Left colon (tissue), 2 donors: ENCODE measurements at regions not wholly inside any gene's neighbourhood (a gene's known extent, or its start where the extent isn't known, plus 50 kb on each side); places are given as distances from the start of the nearest gene placed in this dataset.

ENCODE experiments used
- ATAC-seq: fragments of 200-7000 bp; cut with Tn5 transposase; one replicate; pipeline ENCODE4 v1.9.1; 2020; ENCODE audit warnings: mild to moderate bottlenecking, moderate library complexity
- DNase-seq, 2 donors: peaks; one replicate each; pipeline ENCODE4 v3.0.0-alpha.2; 2020
- intact Hi-C, 2 donors: fragments of 100-400 bp; cut with DNase I in 1 of 2; cut with micrococcal nuclease in 1 of 2; formaldehyde crosslinking; loops; one replicate each; pipeline versions ENCODE4 v1.11.2 to v1.14.0; 2022; cut with DNase I, micrococcal nuclease
- donor health status: DM: no; HTN: no; CAD: no.
- donor health status: DM: yes; HTN: yes; CAD: no.

GRCh38 chr5:159610966-159611579, 280.8 kb upstream of the IL12B start:
- intact Hi-C loops, result no loop called here
- DNase-seq (no peak), ATAC-seq (no peak)

- no peak for ATAC-seq
- intact Hi-C loops, result no loop called here
- DNase-seq, result no peak
Observed at GRCh38 chr5:159616952-159617351, 286.7 kb upstream of the IL12B start.

GRCh38 chr5:159619826-159620225, 289.5 kb upstream of the IL12B start:
- ATAC-seq, result no peak
- intact Hi-C loops, result no loop called here
- DNase-seq, result no peak

GRCh38 chr5:159620853-159621540, 290.7 kb upstream of the IL12B start:
- ATAC-seq, result no peak
- intact Hi-C loops, result no loop called here
- no peak for DNase-seq

GRCh38 chr5:159628703-159629102, 287.6 kb upstream of the ADRA1B start:
- no peak for DNase-seq
- no peak for ATAC-seq
- intact Hi-C loops, result no loop called here

- intact Hi-C loops, result no loop called here
- no peak for ATAC-seq
- no peak for DNase-seq
Observed at GRCh38 chr5:159629158-159629557, 287.1 kb upstream of the ADRA1B start.

- intact Hi-C loops, result no loop called here
- no peak for ATAC-seq
Observed at GRCh38 chr5:159630545-159630944, 285.7 kb upstream of the ADRA1B start.

GRCh38 chr5:159631001-159631400, 285.3 kb upstream of the ADRA1B start:
- ATAC-seq (no peak), DNase-seq (no peak)
- intact Hi-C loops, result no loop called here

More at GRCh38 chr5:159630545-159630944, 285.7 kb upstream of the ADRA1B start:
- DNase-seq, result no peak

GRCh38 chr5:159632866-159633265, 283.4 kb upstream of the ADRA1B start:
- intact Hi-C loops, result no loop called here
- DNase-seq, result no peak
- no peak for ATAC-seq

- DNase-seq, result no peak
- intact Hi-C loops, result no loop called here
- no peak for ATAC-seq
Observed at GRCh38 chr5:159638481-159638880, 277.8 kb upstream of the ADRA1B start.

GRCh38 chr5:159638954-159639559, 277.2 kb upstream of the ADRA1B start:
- DNase-seq, result no peak
- ATAC-seq, result no peak
- intact Hi-C loops, result no loop called here

GRCh38 chr5:159639590-159639989, 276.7 kb upstream of the ADRA1B start:
- intact Hi-C loops, result no loop called here
- no peak for ATAC-seq
- DNase-seq, result no peak

- intact Hi-C loops, result no loop called here
- DNase-seq, result no peak
- no peak for ATAC-seq
Observed at GRCh38 chr5:159640446-159640845, 275.8 kb upstream of the ADRA1B start.

- DNase-seq (no peak), ATAC-seq (no peak)
- intact Hi-C loops, result no loop called here
Observed at GRCh38 chr5:159640921-159641320, 275.4 kb upstream of the ADRA1B start.

- intact Hi-C loops, result no loop called here
- ATAC-seq (no peak), DNase-seq (no peak)
Observed at GRCh38 chr5:159641371-159642039, 274.8 kb upstream of the ADRA1B start.

GRCh38 chr5:159642379-159642778, 273.9 kb upstream of the ADRA1B start:
- ATAC-seq, result no peak
- intact Hi-C loops, result no loop called here
- DNase-seq, result no peak

- DNase-seq, result no peak
- no peak for ATAC-seq
Observed at GRCh38 chr5:159644053-159644452, 272.2 kb upstream of the ADRA1B start.

GRCh38 chr5:159645179-159645846, 271.0 kb upstream of the ADRA1B start:
- DNase-seq (no peak), ATAC-seq (no peak)
- intact Hi-C loops, result no loop called here

More at GRCh38 chr5:159644053-159644452, 272.2 kb upstream of the ADRA1B start:
- intact Hi-C loops, result no loop called here

- DNase-seq (no peak), ATAC-seq (no peak)
- intact Hi-C loops, result no loop called here
Observed at GRCh38 chr5:159650803-159651202, 265.5 kb upstream of the ADRA1B start.
